Neural progenitor cell (in vitro differentiated cells): ENCODE measurements at regions not wholly inside any gene's neighbourhood (a gene's known extent, or its start where the extent isn't known, plus 50 kb on each side); places are given as distances from the start of the nearest gene placed in this dataset.

Experiments used
- EZH2 ChIP-seq: fragments of 200-600 bp; sonication (generic); IDR thresholded peaks from 2 replicates; pipeline ENCODE4 v1.6.1; 2017; ENCODE audit warnings: antibody characterized with exemption, mild to moderate bottlenecking, moderate library complexity
- EZH2phosphoT487 ChIP-seq: fragments of 200-600 bp; sonication (generic); IDR thresholded peaks from 2 replicates; pipeline ENCODE4 v1.6.1; 2017; ENCODE audit warnings: antibody characterized with exemption
- TF ChIP-seq, protein P1 (sequence below): fragments of 200-600 bp; sonication (generic); IDR thresholded peaks from 2 replicates; pipeline ENCODE4 v1.5.1; 2017; ENCODE audit warnings: antibody characterized with exemption, mild to moderate bottlenecking

DNA sequence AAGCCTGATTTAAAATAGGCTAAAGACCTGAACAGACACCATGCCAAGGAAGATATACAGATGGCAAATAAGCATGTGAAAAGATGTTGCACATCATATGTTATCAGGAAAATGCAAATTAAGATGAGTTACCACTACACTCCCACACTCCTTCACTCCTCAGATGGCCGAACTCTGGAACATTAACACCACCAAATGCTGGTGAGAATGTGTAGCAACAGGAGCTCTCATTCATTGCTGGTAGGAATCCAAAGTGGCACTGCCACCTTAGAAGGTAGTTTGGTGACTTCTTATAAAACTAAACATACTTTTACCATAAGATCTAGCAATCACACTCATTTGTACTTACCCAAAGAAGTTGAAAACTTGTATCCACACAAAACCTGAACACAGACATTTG lies 2047.3 kb downstream of the LRRC4C start:
- TF ChIP-seq EZH2 = no peak
- TF ChIP-seq, protein P1, sequence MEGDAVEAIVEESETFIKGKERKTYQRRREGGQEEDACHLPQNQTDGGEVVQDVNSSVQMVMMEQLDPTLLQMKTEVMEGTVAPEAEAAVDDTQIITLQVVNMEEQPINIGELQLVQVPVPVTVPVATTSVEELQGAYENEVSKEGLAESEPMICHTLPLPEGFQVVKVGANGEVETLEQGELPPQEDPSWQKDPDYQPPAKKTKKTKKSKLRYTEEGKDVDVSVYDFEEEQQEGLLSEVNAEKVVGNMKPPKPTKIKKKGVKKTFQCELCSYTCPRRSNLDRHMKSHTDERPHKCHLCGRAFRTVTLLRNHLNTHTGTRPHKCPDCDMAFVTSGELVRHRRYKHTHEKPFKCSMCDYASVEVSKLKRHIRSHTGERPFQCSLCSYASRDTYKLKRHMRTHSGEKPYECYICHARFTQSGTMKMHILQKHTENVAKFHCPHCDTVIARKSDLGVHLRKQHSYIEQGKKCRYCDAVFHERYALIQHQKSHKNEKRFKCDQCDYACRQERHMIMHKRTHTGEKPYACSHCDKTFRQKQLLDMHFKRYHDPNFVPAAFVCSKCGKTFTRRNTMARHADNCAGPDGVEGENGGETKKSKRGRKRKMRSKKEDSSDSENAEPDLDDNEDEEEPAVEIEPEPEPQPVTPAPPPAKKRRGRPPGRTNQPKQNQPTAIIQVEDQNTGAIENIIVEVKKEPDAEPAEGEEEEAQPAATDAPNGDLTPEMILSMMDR = no peak
- no peak for TF ChIP-seq EZH2phosphoT487
